ENCODE measurements at regions not wholly inside any gene's neighbourhood (a gene's known extent, or its start where the extent isn't known, plus 50 kb on each side); places are given as distances from the start of the nearest gene placed in this dataset.
"Not testable (repeated sequence)": the region's sequence is repeated elsewhere in the genome, so short reads cannot be mapped to it uniquely, and the experiment has no call there.

DNA sequence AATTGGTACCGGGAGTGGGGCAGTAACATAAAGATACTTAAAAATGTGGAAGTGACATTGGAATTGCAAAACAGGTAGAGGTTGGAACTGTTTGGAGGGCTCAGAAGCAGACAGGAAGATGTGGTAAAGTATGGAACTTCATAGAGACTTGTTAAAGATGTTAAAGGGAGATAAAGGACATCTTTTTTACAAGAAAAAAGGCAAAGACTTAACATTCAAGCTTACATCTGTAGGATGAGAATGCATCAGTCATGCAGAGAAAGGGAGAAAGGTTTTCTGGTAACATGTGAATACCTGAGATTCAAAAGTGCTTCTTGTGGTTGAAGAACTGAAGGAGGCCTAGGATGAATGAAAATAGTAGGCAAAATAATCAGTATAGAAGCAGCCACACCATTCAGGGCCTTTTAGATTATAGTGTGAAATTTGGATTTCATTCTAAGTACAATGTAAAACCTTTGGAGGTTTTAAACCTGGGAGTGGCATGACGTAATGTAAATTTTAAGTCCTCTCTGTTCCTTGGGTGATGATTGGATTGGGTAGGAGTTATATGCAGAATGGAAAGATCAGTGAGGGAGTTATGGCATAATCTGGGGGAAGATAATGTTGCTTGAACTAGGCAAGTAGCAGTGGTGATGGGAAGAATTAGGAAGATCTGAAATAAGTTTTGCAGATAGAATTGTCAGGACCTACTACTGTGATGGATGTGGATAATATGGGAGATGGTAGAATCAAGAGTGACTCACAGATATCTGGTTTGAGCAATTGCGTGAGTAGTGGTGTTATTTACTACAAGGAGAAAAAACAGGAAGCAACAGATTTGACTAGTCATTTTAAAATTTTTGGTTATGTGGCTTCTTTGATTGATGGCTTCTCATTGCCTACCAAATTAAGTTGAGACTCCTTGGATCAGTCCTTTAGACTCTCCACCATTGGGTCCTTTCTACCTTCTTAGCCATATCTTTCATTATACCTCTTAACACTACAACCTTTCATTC, 138.7 kb downstream of the VSIG4 start:
- FAIRE-seq (no peak), DNase-seq (ENCODE audit: low read depth, low spot score) (no peak)
- no peak for TF ChIP-seq POLR2A (IDR thresholded peaks at IDR 0.05; ENCODE audit: low read depth, low read length)
- no peak for TF ChIP-seq GATA2 (IDR thresholded peaks at IDR 0.05; ENCODE audit: insufficient read depth, insufficient read length, low read depth, low read length)
- TF ChIP-seq FOS (IDR thresholded peaks at IDR 0.05; ENCODE audit: borderline replicate concordance, insufficient read depth, low read length) = no peak
- Histone ChIP-seq H3K9ac (replicated peaks; ENCODE audit: extremely low read depth, insufficient read depth, low read length) (no peak overlapping the region), H3K4me2 (ENCODE audit: insufficient read depth, low read length) (no peak overlapping the region), H3K27ac (ENCODE audit: insufficient read depth, low read depth, low read length) (no peak overlapping the region), H3K4me1 (ENCODE audit: control insufficient read depth, extremely low read depth, insufficient read depth, low read length) (no peaks in the 10 kb centered on the region), H2AFZ (ENCODE audit: low read depth, low read length) (no peak overlapping the region), H3K4me3 (replicated peaks in 1 of 3; ENCODE audit: insufficient read depth in 1 of 3, low read depth in 1 of 3, low read length in 3 of 3) (no peak overlapping the region), H3K79me2 (ENCODE audit: control insufficient read depth, insufficient read depth, low read length) (no peaks in the 10 kb centered on the region), H3K9me1 (replicated peaks; ENCODE audit: control insufficient read depth, extremely low read depth, insufficient read depth, low read length) (no peaks in the 10 kb centered on the region), H3K27me3 (ENCODE audit: control insufficient read depth in 2 of 2, insufficient read depth in 2 of 2, low read length in 2 of 2) (no peaks in the 10 kb centered on the region), H3K36me3 (ENCODE audit: control insufficient read depth in 2 of 2, extremely low read depth in 1 of 2, insufficient read depth in 2 of 2, low read length in 2 of 2) (no peaks in the 10 kb centered on the region), H4K20me1 (replicated peaks; ENCODE audit: control insufficient read depth, extremely low read depth, insufficient read depth, low read length) (no peaks in the 10 kb centered on the region), H3K9me3 (replicated peaks; ENCODE audit: control insufficient read depth, insufficient read depth, low read length) (no peaks in the 10 kb centered on the region)
- no TSS peak for BruUV-seq (replicated peaks)
- dilution Hi-C loops (cut with MboI; ENCODE audit: extremely low pct_ligation_motif_present, low sequenced_read_pairs) (no loop called here), intact Hi-C loops (cut with micrococcal nuclease) (no loop called here)
- POLR2A ChIA-PET = no interaction called here
- CTCF ChIA-PET = no interaction called here

DNA sequence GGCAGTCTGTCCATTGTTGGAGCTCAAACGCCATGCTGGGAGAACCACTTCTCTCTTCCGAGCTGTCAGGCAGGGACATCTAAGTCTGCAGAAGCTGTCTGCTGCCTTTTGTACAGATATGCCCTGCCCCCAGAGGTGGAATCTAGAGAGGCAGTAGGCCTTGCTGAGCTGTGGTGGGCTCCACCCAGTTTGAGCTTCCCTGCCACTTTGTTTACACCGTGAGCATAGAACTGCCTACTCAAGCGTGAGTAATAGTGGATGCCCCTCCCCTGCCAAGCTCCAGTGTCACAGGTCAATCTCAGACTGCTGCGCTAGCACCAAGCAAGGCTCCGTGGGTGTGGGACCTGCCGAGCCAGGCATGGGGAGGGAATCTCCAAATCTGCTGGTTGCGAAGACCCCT, 145.7 kb downstream of the VSIG4 start:
- Histone ChIP-seq H3K9me3 (replicated peaks; ENCODE audit: control insufficient read depth, insufficient read depth, low read length) (no peaks in the 10 kb centered on the region), H3K79me2 (ENCODE audit: control insufficient read depth, insufficient read depth, low read length) (no peaks in the 10 kb centered on the region), H3K4me2 (ENCODE audit: insufficient read depth, low read length) (no peak overlapping the region), H3K9ac (replicated peaks; ENCODE audit: extremely low read depth, insufficient read depth, low read length) (no peak overlapping the region), H3K9me1 (replicated peaks; ENCODE audit: control insufficient read depth, extremely low read depth, insufficient read depth, low read length) (no peaks in the 10 kb centered on the region), H3K27me3 (ENCODE audit: control insufficient read depth in 2 of 2, insufficient read depth in 2 of 2, low read length in 2 of 2) (no peaks in the 10 kb centered on the region), H2AFZ (ENCODE audit: low read depth, low read length) (no peak overlapping the region), H3K36me3 (ENCODE audit: control insufficient read depth in 2 of 2, extremely low read depth in 1 of 2, insufficient read depth in 2 of 2, low read length in 2 of 2) (no peaks in the 10 kb centered on the region), H4K20me1 (replicated peaks; ENCODE audit: control insufficient read depth, extremely low read depth, insufficient read depth, low read length) (no peaks in the 10 kb centered on the region), H3K27ac (ENCODE audit: insufficient read depth, low read depth, low read length) (no peak overlapping the region), H3K4me1 (ENCODE audit: control insufficient read depth, extremely low read depth, insufficient read depth, low read length) (no peaks in the 10 kb centered on the region), H3K4me3 (replicated peaks in 1 of 3; ENCODE audit: insufficient read depth in 1 of 3, low read depth in 1 of 3, low read length in 3 of 3) (no peak overlapping the region)
- TF ChIP-seq POLR2A (IDR thresholded peaks at IDR 0.05; ENCODE audit: low read depth, low read length) (no peak), GATA2 (IDR thresholded peaks at IDR 0.05; ENCODE audit: insufficient read depth, insufficient read length, low read depth, low read length) (no peak), EZH2 (IDR thresholded peaks at IDR 0.05; ENCODE audit: borderline replicate concordance, low read depth, low read length, severe bottlenecking) (no peak)
- TF ChIP-seq, protein P1, sequence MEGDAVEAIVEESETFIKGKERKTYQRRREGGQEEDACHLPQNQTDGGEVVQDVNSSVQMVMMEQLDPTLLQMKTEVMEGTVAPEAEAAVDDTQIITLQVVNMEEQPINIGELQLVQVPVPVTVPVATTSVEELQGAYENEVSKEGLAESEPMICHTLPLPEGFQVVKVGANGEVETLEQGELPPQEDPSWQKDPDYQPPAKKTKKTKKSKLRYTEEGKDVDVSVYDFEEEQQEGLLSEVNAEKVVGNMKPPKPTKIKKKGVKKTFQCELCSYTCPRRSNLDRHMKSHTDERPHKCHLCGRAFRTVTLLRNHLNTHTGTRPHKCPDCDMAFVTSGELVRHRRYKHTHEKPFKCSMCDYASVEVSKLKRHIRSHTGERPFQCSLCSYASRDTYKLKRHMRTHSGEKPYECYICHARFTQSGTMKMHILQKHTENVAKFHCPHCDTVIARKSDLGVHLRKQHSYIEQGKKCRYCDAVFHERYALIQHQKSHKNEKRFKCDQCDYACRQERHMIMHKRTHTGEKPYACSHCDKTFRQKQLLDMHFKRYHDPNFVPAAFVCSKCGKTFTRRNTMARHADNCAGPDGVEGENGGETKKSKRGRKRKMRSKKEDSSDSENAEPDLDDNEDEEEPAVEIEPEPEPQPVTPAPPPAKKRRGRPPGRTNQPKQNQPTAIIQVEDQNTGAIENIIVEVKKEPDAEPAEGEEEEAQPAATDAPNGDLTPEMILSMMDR (IDR thresholded peaks at IDR 0.05; ENCODE audit: extremely low read depth in 1 of 2, insufficient read depth in 1 of 2, low read depth in 1 of 2, low read length in 2 of 2) = no peak
- TF ChIP-seq, protein P2, sequence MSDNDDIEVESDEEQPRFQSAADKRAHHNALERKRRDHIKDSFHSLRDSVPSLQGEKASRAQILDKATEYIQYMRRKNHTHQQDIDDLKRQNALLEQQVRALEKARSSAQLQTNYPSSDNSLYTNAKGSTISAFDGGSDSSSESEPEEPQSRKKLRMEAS (IDR thresholded peaks at IDR 0.05; ENCODE audit: insufficient read depth, insufficient read length) = no peak
- intact Hi-C loops (cut with micrococcal nuclease) = no loop called here
- ChIA-PET CTCF (no interaction called here), POLR2A (no interaction called here)
- BruUV-seq (replicated peaks) = no TSS peak
- DNase-seq (ENCODE audit: low read depth, low spot score) = no peak
- dilution Hi-C loops (cut with MboI; ENCODE audit: extremely low pct_ligation_motif_present, low sequenced_read_pairs) = no loop called here
- no peak for FAIRE-seq

DNA sequence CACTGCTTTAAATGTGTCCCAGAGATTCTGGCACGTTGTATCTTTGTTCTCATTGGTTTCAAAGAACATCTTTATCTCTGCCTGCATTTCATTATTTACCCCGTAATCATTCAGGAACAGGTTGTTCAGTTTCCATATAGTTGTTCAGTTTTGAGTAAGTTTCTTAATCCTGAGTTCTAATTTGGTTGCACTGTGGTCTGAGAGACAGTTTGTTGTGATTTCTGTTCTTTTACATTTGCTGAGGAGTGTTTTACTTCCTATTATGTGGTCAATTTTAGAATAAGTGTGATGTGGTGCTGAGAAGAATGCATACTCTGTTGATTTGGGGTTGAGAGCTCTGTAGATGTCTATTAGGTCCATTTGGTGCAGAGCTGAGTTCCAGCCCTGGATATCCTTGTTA, 148.1 kb downstream of the VSIG4 start:
- H4K20me1 ChIP-seq (replicated peaks; ENCODE audit: control insufficient read depth, extremely low read depth, insufficient read depth, low read length); BruUV-seq (replicated peaks); H3K36me3 ChIP-seq (ENCODE audit: control insufficient read depth in 2 of 2, extremely low read depth in 1 of 2, insufficient read depth in 2 of 2, low read length in 2 of 2); H3K4me2 ChIP-seq (ENCODE audit: insufficient read depth, low read length); H2AFZ ChIP-seq (ENCODE audit: low read depth, low read length); intact Hi-C loops (cut with micrococcal nuclease); POLR2A ChIA-PET; dilution Hi-C loops (cut with MboI; ENCODE audit: extremely low pct_ligation_motif_present, low sequenced_read_pairs); H3K9ac ChIP-seq (replicated peaks; ENCODE audit: extremely low read depth, insufficient read depth, low read length); H3K79me2 ChIP-seq (ENCODE audit: control insufficient read depth, insufficient read depth, low read length); H3K9me1 ChIP-seq (replicated peaks; ENCODE audit: control insufficient read depth, extremely low read depth, insufficient read depth, low read length); H3K27me3 ChIP-seq (ENCODE audit: control insufficient read depth in 2 of 2, insufficient read depth in 2 of 2, low read length in 2 of 2); H3K9me3 ChIP-seq (replicated peaks; ENCODE audit: control insufficient read depth, insufficient read depth, low read length); H3K4me1 ChIP-seq (ENCODE audit: control insufficient read depth, extremely low read depth, insufficient read depth, low read length); H3K4me3 ChIP-seq (replicated peaks in 1 of 3; ENCODE audit: insufficient read depth in 1 of 3, low read depth in 1 of 3, low read length in 3 of 3); CTCF ChIA-PET; DNase-seq (ENCODE audit: low read depth, low spot score); H3K27ac ChIP-seq (ENCODE audit: insufficient read depth, low read depth, low read length): not testable (repeated sequence)
- FAIRE-seq = peak; percentile 4
